Stimulated activated CD8-positive, alpha-beta memory T cell treated with anti-CD3 and anti-CD28 coated beads, Interleukin-4, amount 100 ng/mL, for 48 hours (primary cell): ENCODE measurements at regions not wholly inside any gene's neighbourhood (a gene's known extent, or its start where the extent isn't known, plus 50 kb on each side); places are given as distances from the start of the nearest gene placed in this dataset.

ENCODE experiments used
- DNase-seq: peaks from one replicate; pipeline ENCODE4 v3.0.0-alpha.2; 2020

DNA sequence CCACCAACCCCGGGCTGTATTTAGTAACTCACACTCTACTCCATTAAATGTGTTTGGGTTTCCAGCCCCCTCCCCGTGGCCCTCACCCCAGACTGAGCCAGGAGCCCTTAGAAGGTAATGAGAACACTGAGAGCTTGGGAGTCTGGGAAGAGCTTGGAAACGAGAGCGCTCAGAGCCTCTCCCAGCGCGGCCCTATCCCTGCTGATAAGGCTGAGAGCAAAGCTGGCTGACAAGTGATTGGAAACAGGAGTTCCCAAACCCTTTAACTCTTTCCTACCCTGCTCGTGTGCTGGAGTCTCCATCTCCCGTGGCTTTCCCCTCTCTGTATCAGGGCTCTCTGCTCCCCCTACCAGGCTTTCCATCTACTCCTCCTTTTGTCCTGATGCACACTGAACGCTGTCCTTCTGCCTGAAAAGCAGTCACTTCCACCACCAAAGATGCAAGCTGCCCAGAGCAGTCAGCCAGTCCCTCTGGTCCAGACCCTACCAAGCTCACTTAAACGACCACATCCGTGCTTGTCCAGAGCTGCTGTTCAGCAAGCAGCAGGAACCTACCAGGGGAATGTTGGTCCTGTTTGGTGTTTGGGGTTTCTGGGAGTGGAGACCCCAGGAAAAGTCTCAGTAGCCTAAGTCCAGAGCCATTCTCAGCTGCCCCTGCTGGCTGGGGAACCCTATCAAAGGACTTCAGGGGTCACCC is 100.0 kb upstream of the PKDCC start:
- DNase-seq: no peak

DNA sequence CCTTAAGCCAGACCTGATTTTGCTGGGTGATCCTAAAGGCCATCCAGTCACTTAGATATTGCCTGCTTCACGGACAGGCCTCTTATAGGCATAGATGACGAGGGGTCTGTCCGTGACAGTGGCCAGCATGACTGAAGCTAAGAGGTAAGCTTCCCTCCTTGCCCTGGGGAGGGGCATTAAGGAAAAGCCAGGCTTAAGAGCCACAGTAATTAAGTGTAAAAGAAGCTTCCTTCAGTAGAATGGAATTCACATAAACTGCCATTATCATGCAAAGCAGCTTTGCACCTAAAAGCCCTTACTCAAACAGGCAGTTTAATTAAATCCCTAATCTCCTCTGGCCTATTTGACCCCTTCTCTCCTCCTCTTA is 99.4 kb upstream of the PKDCC start:
- DNase-seq: no peak

DNA sequence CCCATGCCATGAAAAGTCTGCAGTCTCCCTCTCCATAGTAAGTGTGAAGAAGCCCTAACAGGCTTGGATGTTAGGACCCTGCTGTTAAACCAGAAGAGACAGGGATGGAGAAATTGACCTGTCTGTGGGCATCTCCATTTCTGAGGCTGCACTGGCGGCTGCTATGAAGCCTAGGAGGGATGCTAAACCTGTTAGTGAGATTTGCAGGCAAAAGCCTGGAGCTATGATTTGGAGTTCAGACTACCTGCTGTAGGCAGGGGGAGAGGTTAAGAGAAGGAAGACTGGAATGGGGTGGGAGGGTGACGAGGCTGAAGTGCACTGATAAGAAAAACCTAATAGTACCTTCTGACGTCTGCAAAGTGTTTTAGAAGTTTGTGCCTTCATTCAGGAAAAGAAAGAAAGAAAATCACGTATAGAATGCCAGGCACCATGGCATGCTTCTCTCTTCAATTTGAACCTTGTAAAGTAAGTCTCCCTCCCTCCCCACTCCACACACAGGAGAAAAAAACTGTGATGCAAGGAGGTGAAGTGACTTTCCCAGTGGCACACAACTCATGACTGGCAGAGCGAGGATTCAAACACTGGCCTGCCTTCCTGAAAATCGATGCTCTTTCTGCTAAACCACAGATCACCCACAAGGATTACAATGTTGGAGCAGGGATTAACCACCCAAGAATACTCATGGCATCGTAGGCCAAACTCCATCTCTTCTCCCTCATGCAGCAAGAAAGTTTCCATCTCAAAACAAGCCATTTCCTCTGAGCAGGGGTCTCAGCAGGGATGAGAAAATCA is 98.5 kb upstream of the PKDCC start:
- no peak for DNase-seq

DNA sequence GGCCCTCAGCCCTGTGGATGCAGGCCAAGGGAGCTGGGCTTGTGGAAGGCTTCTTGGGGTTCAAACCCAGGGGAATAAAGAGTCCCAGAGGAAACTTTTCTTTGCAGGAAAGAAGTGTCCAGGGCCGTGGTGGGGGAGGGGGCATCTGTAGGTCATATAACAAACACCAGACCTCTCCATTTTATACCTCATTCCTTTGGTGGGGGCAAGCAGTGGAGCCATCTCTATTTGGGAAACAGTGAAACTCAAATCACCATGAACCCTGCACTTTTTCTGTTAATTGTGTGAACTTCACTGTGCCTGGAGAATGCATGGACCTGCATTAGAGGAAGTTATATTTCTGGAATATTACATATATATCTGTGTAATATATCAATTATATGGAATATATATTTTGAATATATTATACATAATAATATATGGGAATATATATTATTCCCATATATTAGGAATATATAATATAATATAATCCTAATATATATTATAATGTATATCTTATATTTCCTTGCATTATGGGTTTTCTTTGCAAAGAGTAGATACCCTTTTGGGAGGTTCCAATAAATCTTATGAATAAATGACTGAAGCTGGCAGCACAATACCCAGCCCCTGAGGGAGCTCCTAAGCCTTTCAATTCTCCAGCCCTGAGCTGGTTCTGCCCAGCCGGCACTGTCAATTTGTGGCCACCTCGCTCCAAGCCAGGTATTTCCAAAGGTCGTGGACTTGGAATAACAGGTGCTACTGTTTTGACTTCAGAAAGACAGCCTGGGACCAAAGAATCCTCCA is 97.7 kb upstream of the PKDCC start:
- no peak for DNase-seq

DNA sequence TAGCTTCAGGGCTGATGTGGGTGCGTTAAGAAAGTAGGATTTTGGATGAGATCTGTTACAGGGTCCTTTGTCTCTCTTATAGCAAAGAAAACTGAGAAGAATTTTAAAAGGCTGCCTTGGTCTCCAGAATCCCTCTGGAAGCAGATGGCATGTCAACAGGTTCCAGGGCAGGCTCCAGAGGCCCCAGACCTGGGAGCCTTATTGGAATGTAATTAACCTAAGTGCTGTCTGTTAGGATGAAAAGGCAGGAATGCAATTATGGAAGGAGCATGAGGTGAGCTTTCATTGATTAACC is 97.2 kb upstream of the PKDCC start:
- no peak for DNase-seq

DNA sequence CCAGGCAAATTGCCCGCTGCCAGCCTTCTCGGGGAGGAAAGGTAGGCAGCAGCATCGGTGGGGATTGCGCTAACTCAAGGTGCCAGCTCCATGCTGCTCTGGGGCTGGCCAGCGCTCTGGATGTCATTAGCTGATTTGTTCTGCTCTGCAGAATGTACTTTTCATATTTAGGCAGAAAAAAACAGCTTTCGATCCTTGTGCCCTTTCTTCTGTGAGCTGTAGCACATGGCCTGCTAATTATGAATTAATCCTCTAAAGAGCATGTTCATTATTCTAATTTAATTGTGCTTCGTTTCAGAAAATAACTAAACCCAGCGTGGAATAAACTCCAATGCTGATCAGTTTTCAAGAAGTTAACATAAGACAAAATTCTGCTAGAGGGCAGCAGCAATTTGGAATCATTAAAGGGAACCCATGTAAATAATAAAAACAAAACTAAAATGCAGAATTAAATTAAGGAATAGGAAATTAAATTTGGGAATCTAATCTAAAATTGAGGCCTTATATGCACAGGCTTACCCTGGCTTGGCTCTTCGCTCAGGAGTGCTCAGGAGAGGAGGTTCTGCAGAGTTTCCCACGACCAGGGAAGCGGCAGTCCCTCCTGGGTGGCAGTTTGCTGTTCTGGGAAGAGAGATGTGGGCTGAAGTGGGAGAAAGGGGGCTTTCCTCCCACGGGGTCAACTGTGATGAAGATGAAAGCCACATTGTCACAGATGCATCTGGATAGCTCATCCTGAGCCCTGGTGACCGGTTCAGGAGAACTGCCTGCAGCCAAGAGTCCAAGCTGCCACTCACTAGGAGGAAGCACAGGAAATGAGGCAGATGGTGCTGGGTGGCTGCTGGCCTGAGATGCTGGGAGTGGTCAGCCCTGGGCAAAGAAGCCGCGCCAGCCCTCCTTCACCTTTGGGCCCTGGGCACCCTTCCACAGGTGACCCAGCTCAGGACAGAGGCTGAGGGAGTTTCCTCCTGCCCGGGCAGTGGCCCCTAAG is 93.2 kb upstream of the PKDCC start:
- no peak for DNase-seq

DNA sequence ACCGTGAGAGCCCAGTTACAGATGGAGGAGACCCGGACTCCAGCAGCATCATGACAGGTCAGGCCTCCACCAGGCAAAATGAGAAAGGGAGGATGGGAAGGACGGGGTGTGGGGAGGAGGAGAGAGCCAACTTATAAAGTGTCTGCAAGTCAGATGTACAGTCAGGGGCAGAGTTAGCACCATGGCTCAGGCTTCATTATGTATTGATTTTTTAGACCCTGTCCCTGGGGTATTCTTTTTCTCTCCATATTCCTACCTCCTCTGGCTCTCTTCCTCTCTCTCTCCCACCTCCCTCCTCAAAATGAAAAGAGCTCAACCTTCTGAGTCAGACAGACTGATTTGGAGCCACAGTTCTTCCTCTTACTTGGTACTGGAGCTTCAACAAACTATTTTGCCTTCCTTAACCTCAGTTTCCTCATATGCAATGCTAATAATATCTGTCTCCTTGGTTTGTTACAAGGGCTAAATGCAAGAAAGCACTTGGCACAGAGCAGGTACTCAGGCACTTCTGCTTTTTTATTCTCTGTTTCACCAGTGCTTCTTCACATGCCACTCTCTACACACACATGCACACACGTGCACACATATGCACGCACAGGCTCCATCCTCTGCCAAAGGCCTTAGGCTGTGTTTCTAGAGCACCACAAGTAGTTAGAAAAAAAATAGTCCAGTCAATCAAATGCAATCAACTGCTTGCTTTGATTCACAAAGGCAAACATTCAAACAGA is 92.3 kb upstream of the PKDCC start:
- no peak for DNase-seq

DNA sequence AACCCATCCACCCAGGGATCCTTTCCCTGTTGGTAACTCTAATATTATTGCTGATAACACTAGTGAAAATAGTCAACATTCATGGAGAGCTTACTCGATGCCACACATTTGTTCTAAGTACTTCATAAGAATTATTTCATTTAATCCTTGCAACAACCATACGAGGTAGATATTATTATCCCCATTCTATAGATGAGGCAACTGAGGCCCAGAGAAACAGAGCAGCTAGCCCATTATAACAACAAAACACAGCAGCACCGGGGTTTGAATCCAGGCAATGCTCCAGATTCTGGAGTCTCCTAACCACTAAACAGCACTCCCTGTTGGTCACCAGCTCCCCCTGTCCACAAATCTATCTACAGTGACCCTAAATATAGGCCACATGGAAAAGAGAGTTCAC is 90.4 kb upstream of the PKDCC start:
- no peak for DNase-seq

DNA sequence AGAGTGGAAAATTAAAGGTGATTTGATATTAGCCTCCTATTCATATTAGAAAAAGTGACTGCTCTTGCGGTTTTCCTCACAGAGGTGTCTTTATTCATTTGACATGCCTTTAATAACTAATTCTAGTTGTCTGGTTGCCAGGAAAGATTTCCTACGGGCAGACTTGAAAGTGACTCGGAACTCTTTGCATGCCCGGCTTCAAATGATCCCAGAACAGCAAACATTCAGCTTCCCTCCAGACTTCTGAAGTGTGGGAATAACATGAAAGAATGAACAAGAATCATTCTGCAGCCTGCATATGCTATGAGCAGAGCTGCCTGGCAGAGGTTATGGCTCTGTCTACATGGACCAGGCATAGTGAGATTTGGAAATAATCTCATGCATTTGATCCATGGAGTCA is 89.6 kb upstream of the PKDCC start:
- no peak for DNase-seq

DNA sequence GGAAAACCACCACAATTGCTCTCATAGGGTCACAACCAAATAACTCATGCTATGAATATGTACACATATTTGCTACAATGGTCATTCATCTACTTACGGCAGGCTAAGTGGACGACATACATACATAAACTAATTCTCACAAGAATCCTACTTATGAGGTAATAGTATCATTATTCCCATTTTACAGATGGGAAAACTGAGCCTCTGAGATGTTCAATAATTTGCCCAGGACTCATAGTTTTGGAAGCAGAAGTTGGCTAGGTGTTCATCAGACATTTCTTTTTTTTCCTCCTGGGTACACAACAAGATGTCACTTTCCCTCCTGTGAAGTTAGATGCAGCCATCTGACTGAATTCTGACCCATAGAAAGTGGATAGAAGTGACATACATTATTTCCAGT is 89.0 kb upstream of the PKDCC start:
- no peak for DNase-seq

DNA sequence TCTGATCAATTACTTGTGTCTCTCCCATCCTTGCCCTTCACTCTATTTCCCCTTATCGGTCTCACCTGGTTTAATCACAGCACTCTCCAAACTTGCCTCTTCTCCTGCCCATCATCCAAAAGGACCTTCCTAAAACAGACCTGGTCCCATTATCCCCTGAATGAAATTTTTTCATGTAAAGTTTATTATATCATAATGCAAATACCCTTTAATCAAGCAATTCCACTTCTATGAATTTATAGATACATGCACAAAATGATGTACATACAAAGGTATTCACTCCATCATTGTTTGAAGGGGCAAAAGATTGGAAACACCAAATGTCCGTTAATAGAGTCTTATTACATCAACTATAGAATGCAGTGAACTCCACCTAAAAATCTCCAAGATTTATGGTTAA is 88.1 kb upstream of the PKDCC start:
- DNase-seq: no peak

DNA sequence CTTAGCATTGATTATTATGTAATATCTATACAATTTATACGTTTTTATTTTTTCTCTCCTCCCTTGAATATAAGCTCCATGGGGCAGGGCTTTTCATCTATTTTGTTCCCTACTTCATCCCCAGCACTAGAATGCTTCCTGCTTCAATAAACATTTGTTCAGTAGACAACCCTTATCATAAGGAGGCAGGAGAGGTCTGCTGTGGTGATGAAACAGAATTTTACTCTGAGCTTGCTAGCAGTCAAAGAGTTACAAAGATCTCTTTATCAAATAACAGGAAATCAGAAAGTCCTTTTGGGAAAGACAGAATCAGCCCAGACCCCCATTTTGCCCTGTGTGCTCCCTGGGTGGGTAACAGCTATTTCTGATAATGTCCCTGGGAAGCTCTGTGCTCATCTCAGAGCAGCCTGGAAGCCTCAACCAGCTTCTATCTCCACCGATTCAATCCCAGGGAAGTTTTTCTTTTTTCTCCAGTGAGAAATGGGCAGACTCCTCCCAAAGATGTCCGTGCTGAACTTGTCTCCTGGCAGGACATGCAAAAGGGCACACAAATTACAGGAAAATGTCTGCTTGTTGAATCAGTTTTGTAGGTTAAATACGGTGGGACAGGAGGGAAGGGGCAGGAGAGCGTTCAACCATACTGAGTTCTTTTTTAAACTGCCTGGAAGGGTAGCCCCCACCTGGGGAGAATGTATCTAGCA is 84.7 kb upstream of the PKDCC start:
- no peak for DNase-seq

DNA sequence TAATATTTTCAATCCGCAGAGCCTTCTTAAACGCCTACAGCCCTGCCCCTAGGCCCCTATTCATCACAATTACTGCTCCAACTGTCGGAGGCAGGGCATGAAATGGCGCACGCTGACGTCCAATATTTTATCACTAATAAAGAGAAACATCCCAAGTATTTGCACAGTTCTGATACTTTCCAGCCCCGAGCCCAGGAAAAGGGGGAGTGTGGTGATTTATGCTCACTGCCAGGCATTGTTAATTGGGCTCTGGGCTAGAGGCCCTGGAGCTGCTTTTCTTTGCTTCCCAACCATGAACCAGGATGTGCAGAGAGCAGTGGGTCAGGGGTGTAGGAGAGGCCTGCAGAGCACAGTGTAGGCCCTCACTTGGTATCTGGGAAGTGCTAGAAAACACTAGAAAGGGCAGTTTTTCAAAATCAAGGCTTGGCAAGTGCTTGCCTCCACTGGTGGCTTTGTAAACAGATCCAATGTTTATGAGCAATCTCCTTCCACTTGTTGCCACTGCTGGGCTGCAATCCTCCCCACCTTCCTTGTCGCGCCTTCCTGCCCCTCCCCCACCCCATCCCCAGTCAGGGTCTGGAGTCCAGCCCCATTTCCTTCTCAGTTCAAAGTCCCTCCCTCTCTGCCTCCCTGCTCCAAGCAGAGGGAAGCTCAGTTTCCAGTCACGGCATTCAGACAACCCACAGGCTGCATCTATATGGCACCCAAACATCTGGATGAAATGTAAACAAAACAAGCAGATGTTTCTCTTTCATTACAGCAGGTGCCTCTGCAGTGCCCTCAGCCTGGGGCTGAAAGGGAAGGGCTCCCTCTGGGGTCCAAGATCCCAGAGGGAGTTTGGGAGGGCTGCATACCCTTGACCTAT is 83.9 kb upstream of the PKDCC start:
- no peak for DNase-seq

DNA sequence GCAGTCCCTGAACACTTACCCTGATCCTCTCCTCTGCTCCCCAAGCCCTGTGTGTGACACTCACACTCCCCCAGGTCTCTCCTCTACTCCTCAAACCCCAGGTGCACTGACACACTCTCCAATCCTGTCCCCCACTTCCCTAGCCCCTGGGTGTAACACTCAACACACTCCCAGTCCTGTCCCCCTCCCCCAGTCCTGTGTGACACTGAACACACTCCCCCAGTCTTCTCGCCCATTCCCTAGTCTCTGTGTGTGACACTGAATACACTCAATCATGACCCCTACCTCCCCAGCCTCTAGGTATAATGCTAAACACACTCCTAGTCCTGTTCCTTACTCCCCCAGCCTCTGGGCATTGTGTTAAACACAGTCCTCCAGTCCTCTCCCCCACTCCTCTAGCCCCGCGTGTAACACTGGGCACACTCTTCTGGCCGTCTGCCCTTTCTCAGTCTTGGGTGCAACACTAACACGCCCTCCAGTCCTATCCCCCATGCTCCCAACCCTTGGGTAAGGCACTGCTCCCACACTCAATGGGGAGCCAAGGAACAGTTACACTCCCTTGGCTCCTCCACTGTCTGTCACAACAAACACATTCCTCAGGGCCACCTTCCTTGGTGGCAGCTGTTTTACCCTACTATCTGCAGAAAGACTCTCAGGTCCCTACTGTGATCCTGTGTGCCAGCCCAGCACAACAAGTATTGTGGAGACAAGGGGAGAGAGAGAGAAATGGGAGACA is 82.5 kb upstream of the PKDCC start:
- no peak for DNase-seq

DNA sequence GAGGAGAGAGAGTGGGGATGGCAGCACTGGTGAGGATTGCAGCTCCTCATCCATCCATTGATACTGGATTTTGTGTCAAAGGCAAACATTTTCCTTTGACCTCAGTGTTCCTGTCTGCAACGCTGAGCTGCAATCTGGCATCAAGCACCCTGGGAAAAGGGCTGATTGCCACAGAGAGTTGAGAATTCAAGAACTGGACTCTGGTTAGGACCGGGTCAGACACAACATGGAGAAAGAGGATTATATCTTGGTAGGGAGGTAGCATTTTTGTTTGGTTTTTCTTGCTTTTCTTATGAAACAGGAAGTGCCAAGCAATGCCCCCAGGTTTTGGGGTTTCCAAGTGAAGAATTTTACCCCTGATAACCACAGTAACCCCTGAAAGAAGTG is 81.9 kb upstream of the PKDCC start:
- DNase-seq: no peak

DNA sequence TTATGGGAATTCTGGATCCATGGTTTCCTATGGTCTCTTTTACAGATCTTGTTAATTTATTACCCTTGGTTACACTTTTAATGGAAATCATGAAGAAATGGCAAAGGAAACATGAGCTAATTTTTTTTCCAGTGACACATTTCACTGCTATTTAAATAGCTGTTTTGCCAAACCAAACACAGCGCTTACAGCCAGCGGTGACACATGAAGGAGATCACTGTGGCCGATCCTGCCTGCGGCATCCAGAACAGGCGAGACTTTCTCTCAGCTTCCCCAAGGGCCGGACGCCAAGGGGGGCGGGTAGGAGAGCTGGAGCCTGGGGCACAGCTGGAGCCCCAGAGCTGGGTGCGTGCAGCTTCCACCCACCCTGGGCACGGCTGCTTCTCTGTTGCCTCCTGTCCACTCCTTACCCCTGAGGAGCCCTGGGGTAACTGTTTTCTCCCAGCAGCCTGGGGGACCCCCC is 81.4 kb upstream of the PKDCC start:
- DNase-seq: no peak

DNA sequence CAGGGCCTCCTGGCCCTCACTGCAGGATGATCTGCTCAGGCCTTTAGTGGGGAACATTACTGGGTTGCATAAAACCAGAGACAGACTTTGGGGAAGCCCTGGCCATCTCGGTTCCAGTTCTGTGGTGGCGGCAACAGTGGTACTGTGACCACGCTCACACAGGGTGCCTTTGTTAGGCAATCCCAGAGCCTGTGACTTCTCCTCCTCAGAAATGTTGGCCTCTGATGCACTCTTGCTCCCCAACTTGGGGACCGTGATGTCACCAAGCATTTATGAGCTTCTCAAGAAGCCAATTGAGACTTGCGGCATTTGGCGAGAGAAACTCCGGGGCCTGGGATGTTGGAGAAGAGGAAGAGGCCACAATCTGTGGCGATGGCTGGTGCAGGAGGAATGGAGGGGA is 80.9 kb upstream of the PKDCC start:
- DNase-seq: no peak

DNA sequence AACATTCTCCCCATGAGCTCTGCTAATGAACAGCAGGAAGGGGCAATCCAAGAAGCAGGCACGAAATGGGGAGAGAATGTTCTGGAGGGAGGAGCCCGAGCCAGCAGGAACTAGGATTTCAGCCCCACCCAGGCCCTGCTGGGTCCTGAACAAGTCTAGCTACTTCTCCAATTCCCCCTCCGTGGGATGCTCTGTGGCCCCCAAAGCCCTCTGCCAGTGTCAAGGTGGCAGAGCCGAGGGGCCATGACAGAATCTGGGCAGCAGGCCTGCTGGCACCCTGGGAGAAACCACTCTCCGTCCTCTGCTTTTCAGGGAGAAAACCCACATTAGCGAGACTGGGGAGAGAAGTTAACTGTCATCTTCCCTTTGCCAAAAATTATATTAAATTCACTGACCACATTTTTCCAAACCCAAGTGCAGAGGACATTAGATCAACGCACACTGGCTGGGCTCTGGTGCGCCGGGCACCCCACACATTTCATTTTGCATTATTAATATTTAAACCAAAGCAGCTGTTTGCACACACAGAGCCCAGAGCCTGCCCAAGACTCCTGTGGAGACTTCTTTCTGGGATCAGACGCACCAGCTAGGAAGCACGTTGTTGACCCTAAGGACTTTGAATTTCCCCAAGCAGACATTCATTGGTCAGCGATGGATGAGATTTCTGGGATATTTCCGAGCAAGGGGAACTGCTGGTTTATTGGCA is 80.2 kb upstream of the PKDCC start:
- DNase-seq: no peak

DNA sequence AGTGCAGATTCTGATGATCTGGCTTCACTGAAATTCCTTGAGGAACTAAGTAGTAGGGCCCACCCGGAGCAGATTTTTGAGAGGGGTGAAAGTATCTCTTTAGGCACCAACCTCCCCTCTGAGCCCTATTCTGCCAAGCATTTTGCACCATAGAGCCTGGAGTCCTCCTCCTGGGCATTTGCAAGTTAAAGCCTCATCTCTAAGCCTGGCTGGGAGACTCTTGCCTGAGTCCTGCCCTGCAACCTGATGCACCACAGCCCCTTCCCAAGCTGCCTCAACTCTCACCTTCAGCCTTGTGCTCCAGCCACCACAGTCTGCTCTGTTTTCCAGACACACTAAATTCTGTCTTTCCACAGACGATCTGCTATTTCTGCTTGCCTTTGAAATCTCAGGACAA is 79.6 kb upstream of the PKDCC start:
- no peak for DNase-seq
